SK-N-SH (cell line): ENCODE measurements at regions not wholly inside any gene's neighbourhood (a gene's known extent, or its start where the extent isn't known, plus 50 kb on each side); places are given as distances from the start of the nearest gene placed in this dataset.

Source experiments
- EP300 ChIP-seq, 2 experiments: IDR thresholded peaks; 2 replicates each; pipeline versions ENCODE4 v1.4.0 to v1.6.1; 2012; ENCODE audit warnings: borderline replicate concordance in 1 of 2, low read depth in 1 of 2, low read length in 1 of 2
- POLR2AphosphoS5 ChIP-seq: IDR thresholded peaks from 2 replicates; pipeline ENCODE4 v1.6.1; 2012; ENCODE audit warnings: low read depth, low read length
- RFX5 ChIP-seq: IDR thresholded peaks from 2 replicates; pipeline ENCODE4 v1.6.1; 2012; ENCODE audit warnings: mild to moderate bottlenecking, improper control_type of control experiment, low read length
- TF ChIP-seq, protein P1 (sequence below): fragments of 200-600 bp; sonication (generic); IDR thresholded peaks from 2 replicates; pipeline ENCODE4 v1.6.1; 2017; ENCODE audit warnings: antibody characterized with exemption, mild to moderate bottlenecking, moderate library complexity

DNA sequence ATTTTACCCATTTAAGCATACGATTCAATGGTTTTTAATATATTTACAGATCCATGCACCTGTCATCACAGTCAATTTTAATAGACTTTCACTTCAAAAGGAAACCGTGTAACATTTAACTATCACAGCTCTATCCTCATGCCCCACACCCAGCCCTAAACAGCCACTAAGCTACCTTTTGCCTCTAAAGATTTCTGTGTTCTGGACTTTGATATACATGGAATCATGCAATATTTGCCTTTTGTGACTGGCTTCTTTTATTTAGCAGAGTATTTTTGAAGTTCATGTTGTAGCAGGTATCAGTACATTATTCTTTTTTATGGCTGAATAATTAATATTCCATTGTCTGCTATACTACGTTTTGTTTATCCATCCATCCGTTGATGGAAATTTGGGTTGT, 50.3 kb upstream of the STX16 start:
- TF ChIP-seq, protein P1, sequence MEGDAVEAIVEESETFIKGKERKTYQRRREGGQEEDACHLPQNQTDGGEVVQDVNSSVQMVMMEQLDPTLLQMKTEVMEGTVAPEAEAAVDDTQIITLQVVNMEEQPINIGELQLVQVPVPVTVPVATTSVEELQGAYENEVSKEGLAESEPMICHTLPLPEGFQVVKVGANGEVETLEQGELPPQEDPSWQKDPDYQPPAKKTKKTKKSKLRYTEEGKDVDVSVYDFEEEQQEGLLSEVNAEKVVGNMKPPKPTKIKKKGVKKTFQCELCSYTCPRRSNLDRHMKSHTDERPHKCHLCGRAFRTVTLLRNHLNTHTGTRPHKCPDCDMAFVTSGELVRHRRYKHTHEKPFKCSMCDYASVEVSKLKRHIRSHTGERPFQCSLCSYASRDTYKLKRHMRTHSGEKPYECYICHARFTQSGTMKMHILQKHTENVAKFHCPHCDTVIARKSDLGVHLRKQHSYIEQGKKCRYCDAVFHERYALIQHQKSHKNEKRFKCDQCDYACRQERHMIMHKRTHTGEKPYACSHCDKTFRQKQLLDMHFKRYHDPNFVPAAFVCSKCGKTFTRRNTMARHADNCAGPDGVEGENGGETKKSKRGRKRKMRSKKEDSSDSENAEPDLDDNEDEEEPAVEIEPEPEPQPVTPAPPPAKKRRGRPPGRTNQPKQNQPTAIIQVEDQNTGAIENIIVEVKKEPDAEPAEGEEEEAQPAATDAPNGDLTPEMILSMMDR = no peak
- TF ChIP-seq EP300 (IDR thresholded peaks at IDR 0.05; ENCODE audit: borderline replicate concordance in 1 of 2, low read depth in 1 of 2, low read length in 1 of 2) (no peak), POLR2AphosphoS5 (no peak), RFX5 (no peak)
